Loucy (cell line): ENCODE measurements at regions not wholly inside any gene's neighbourhood (a gene's known extent, or its start where the extent isn't known, plus 50 kb on each side); places are given as distances from the start of the nearest gene placed in this dataset.

Experiments used
- CTCF ChIP-seq: fragments of 200-600 bp; sonication (generic); conservative IDR thresholded peaks from 2 replicates; pipeline ENCODE4 v1.5.1; 2014; ENCODE audit warnings: mild to moderate bottlenecking, antibody characterized with exemption, low read length
- EZH2phosphoT487 ChIP-seq: fragments of 200-600 bp; IDR thresholded peaks from 2 replicates; pipeline ENCODE4 v1.6.1; 2018; ENCODE audit warnings: antibody characterized with exemption, mild to moderate bottlenecking, moderate library complexity, borderline replicate concordance

- TF ChIP-seq CTCF, result no peak
- TF ChIP-seq EZH2phosphoT487, result no peak
These were observed 1716.7 kb downstream of the SLITRK1 start for GRCh38 chr13:82165396-82166174.
